ENCODE measurements at regions not wholly inside any gene's neighbourhood (a gene's known extent, or its start where the extent isn't known, plus 50 kb on each side); places are given as distances from the start of the nearest gene placed in this dataset.

DNA sequence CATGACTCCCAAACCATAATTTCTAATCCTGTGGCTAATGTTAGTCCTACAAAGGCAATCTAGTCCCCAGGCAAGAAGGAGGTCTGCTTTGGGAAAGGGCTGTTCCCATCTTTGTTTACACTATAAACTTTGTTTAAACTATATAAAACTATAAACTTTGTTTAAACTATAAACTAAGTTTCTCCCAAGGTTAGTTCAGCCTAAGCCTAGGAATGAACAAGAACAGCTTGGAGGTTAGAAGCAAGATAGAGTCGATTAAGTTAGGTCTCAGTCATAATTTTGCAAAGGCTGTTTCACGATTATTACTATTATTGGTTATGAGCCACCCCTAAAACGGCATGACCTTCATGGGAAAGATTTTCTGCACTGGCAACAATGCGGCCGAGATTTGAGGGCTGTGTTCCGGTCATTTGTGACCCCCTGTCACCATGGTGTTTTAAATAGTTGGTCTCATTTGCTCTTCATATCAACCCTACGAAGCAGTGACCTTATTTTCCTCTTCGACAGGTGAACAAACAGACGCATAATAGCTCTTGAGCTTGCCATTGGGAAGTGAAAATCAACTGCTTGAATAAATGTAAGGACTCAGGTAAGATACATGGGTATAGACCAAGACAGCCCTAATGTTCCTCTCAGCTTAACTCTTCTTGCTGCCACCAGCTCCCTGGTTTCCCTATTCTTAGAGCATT, 322.6 kb upstream of the TMEM132C start:
- no peak overlapping the region for H3K4me3 Mint-ChIP-seq (ENCODE audit: unreplicated experiment)
- TF ChIP-seq, protein P1, sequence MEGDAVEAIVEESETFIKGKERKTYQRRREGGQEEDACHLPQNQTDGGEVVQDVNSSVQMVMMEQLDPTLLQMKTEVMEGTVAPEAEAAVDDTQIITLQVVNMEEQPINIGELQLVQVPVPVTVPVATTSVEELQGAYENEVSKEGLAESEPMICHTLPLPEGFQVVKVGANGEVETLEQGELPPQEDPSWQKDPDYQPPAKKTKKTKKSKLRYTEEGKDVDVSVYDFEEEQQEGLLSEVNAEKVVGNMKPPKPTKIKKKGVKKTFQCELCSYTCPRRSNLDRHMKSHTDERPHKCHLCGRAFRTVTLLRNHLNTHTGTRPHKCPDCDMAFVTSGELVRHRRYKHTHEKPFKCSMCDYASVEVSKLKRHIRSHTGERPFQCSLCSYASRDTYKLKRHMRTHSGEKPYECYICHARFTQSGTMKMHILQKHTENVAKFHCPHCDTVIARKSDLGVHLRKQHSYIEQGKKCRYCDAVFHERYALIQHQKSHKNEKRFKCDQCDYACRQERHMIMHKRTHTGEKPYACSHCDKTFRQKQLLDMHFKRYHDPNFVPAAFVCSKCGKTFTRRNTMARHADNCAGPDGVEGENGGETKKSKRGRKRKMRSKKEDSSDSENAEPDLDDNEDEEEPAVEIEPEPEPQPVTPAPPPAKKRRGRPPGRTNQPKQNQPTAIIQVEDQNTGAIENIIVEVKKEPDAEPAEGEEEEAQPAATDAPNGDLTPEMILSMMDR (IDR thresholded peaks at IDR 0.05), result no peak
- no peaks in the 10 kb centered on the region for H3K36me3 Mint-ChIP-seq (ENCODE audit: unreplicated experiment)
- no peak for DNase-seq (ENCODE audit: extremely low spot score, unreplicated experiment)
- H3K27me3 Mint-ChIP-seq (ENCODE audit: unreplicated experiment), result no peaks in the 10 kb centered on the region
- H3K9me3 Mint-ChIP-seq (ENCODE audit: unreplicated experiment), result no peaks in the 10 kb centered on the region
- H3K4me1 Mint-ChIP-seq (ENCODE audit: unreplicated experiment), result peaks cover 26% of the 10 kb centered on the region
- no peak overlapping the region for H3K27ac Mint-ChIP-seq (ENCODE audit: unreplicated experiment)

DNA sequence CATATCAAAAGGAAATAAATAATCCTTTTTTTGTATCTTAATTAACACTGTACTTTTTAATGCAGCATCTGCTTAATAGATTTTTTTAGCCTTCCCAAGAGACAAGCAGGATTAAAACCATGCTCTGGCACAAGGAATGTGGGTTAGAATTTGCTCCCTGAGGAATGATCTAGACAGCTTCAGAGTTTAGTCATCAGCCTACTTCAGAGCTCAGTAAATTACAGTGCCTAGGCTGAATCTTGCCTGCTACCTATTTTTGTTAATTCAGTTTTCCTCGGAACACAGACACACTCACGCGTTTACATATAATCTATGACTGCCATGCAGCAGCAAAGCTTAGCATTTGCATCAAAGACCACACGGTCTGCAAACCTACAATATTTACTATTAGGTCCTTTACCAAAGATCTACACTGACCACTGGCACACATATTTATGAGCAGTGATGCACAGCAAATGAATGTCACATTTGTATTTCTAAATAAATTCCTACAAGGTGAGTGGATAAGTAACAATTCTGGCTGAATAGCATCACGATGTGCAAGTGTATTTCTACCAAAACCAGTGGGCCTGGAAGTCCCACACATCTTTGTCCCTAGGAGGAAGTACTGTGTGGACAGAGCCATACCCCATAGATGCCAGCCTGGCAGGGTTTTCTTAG, 309.8 kb upstream of the TMEM132C start:
- DNase-seq (ENCODE audit: extremely low spot score, unreplicated experiment), result no peak
- H3K27me3 Mint-ChIP-seq (ENCODE audit: unreplicated experiment), result no peaks in the 10 kb centered on the region
- H3K36me3 Mint-ChIP-seq (ENCODE audit: unreplicated experiment), result no peaks in the 10 kb centered on the region
- peaks cover 5% of the 10 kb centered on the region for H3K4me1 Mint-ChIP-seq (ENCODE audit: unreplicated experiment)
- no peaks in the 10 kb centered on the region for H3K9me3 Mint-ChIP-seq (ENCODE audit: unreplicated experiment)
- TF ChIP-seq, protein P1 (IDR thresholded peaks at IDR 0.05), result no peak
- H3K4me3 Mint-ChIP-seq (ENCODE audit: unreplicated experiment), result no peak overlapping the region
- H3K27ac Mint-ChIP-seq (ENCODE audit: unreplicated experiment), result no peak overlapping the region

DNA sequence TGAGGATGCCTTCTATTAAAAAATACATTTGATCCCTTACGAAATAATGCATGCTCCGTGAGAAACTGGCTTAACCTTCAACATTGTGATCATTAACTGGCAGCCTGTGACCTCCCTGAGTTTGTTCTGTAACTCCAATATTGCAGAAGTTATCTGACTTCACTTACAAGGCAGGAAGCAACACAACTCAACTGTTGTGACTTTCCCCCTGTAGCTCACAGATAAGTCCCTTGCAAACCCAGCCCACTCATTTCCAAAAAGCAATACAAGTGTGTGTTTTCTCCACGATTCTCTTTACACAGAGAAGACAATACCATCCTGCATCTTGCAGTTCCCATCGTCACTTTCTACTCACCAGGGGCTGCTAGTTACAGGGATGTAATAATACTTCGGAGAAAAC, 304.7 kb upstream of the TMEM132C start:
- Mint-ChIP-seq H3K27me3 (ENCODE audit: unreplicated experiment) (no peaks in the 10 kb centered on the region), H3K36me3 (ENCODE audit: unreplicated experiment) (no peaks in the 10 kb centered on the region), H3K27ac (ENCODE audit: unreplicated experiment) (no peak overlapping the region), H3K4me3 (ENCODE audit: unreplicated experiment) (no peak overlapping the region), H3K9me3 (ENCODE audit: unreplicated experiment) (no peaks in the 10 kb centered on the region), H3K4me1 (ENCODE audit: unreplicated experiment) (peaks cover 2% of the 10 kb centered on the region)
- TF ChIP-seq, protein P1 (IDR thresholded peaks at IDR 0.05), result no peak
- DNase-seq (ENCODE audit: extremely low spot score, unreplicated experiment), result no peak

DNA sequence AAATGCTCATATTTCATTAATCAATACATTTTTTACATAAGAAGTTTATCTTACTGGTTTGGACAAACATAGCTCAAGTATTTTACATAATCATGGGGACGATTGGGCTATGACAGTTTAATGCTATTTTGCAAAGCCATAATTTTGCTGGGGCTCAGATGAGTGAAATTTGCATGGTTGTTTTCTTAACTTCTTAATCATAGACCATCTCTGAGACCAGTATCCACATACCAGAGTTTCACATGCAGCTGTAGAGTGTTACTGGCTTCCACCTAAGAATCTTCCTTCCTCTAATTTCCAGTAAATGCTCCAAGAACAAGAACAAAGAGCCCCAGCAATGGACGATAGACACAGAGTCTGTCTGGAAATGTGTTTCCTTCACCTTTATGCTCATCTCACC, 303.0 kb upstream of the TMEM132C start:
- Mint-ChIP-seq H3K4me1 (ENCODE audit: unreplicated experiment) (peaks cover 2% of the 10 kb centered on the region), H3K36me3 (ENCODE audit: unreplicated experiment) (no peaks in the 10 kb centered on the region), H3K4me3 (ENCODE audit: unreplicated experiment) (no peak overlapping the region), H3K9me3 (ENCODE audit: unreplicated experiment) (peaks cover 4% of the 10 kb centered on the region), H3K27ac (ENCODE audit: unreplicated experiment) (no peak overlapping the region), H3K27me3 (ENCODE audit: unreplicated experiment) (no peaks in the 10 kb centered on the region)
- TF ChIP-seq, protein P1 (IDR thresholded peaks at IDR 0.05), result no peak
- no peak for DNase-seq (ENCODE audit: extremely low spot score, unreplicated experiment)

DNA sequence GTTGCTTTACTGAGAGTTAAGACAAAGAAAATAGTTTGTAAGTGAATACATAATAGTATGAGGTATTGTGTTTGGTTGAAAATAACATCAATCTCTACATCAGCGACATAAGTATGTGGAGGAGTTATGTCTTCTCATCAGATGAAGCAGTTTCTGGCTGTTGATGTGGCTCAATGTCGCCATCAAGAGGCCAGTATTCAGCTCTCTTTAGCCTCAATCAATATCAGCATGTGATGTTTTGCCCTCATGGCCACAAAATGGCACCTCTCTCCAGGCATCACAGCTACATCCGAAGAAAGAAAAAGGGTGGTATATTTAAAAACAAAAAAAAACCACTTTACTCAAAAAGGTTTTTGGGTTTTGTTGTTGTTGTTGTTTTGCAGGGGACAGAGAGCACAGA, 302.3 kb upstream of the TMEM132C start:
- Mint-ChIP-seq H3K9me3 (ENCODE audit: unreplicated experiment) (peaks cover 4% of the 10 kb centered on the region), H3K36me3 (ENCODE audit: unreplicated experiment) (no peaks in the 10 kb centered on the region), H3K4me3 (ENCODE audit: unreplicated experiment) (no peak overlapping the region), H3K4me1 (ENCODE audit: unreplicated experiment) (peaks cover 5% of the 10 kb centered on the region), H3K27ac (ENCODE audit: unreplicated experiment) (no peak overlapping the region), H3K27me3 (ENCODE audit: unreplicated experiment) (no peaks in the 10 kb centered on the region)
- no peak for DNase-seq (ENCODE audit: extremely low spot score, unreplicated experiment)
- TF ChIP-seq, protein P1 (IDR thresholded peaks at IDR 0.05), result peak; percentile 46

Measured in osteocyte (in vitro differentiated cells).